ENCODE measurements at regions not wholly inside any gene's neighbourhood (a gene's known extent, or its start where the extent isn't known, plus 50 kb on each side); places are given as distances from the start of the nearest gene placed in this dataset.
"Not testable (repeated sequence)": the region's sequence is repeated elsewhere in the genome, so short reads cannot be mapped to it uniquely, and the experiment has no call there.

DNA sequence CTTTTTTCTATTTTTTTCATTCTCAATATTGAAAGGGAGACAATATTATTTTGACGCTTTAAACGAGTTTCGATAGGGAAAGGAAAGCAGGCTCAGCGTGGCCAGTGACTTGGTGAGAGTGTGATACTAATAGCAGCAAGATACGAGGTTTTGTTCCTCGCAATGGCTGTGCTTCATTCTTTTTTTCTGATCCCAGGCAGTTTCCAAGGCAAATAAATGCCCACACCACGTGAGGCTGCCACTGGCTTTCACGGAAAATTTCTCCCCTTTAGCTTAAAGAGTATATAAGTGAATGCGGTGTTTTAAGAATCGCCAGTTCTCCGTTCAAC lies 196.4 kb upstream of the ZNF184 start:
- Mint-ChIP-seq H3K4me3 (ENCODE audit: low read depth) (peak overlapping the region; percentile 40), H3K27ac (peak overlapping the region; percentile 6), H3K4me1 (ENCODE audit: low read depth) (peaks cover 11% of the 10 kb centered on the region), H3K9me3 (ENCODE audit: low read depth) (no peaks in the 10 kb centered on the region), H3K27me3 (peaks cover 84% of the 10 kb centered on the region), H3K36me3 (ENCODE audit: insufficient read depth) (no peaks in the 10 kb centered on the region)
- no peak for DNase-seq (ENCODE audit: low spot score, unreplicated experiment)
- TF ChIP-seq, protein P1, sequence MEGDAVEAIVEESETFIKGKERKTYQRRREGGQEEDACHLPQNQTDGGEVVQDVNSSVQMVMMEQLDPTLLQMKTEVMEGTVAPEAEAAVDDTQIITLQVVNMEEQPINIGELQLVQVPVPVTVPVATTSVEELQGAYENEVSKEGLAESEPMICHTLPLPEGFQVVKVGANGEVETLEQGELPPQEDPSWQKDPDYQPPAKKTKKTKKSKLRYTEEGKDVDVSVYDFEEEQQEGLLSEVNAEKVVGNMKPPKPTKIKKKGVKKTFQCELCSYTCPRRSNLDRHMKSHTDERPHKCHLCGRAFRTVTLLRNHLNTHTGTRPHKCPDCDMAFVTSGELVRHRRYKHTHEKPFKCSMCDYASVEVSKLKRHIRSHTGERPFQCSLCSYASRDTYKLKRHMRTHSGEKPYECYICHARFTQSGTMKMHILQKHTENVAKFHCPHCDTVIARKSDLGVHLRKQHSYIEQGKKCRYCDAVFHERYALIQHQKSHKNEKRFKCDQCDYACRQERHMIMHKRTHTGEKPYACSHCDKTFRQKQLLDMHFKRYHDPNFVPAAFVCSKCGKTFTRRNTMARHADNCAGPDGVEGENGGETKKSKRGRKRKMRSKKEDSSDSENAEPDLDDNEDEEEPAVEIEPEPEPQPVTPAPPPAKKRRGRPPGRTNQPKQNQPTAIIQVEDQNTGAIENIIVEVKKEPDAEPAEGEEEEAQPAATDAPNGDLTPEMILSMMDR (IDR thresholded peaks at IDR 0.05; ENCODE audit: unreplicated experiment): no peak

DNA sequence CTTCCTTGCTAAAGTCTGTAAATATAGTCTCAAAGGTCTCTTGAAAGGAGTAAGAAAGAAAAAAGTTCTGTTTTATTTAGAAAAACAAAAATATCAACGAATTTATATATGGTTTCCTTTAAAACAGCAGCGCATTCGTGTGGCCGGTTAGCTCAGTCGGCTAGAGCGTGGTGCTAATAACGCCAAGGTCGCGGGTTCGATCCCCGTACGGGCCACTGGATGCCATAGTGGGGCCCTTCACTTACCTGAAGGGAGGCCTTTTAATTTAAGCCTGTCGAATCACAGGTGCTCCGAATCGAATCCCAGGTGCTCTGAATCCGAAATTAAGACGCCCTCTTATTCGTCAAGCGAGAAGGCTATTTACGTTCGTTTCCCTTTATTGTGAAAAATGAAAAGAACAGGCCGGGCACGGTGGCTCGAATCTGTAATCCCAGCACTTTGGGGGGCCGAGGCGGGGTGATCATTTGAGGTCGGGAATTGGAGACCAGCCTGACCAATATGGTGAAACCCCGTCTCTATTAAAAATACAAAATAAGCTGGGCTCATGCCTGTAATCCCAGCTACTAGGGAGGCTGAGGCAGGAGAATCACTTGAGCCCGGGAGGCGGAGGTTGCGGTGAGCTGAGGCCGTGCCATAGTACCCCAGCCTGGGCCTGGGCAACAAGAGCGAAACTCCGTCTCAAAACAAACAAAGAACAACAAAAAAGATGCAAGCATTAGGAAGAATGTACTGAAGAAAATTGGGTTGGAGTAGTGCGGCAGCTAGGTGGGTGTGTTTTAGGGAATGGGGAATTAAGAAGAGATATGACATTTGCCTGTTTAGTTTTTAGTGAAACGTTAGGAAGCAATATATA lies 195.8 kb upstream of the ZNF184 start:
- Mint-ChIP-seq H3K9me3 (ENCODE audit: low read depth) (no peaks in the 10 kb centered on the region), H3K36me3 (ENCODE audit: insufficient read depth) (no peaks in the 10 kb centered on the region), H3K4me3 (ENCODE audit: low read depth) (peak overlapping the region; percentile 60), H3K27ac (peak overlapping the region; percentile 91), H3K4me1 (ENCODE audit: low read depth) (peaks cover 11% of the 10 kb centered on the region), H3K27me3 (peaks cover 78% of the 10 kb centered on the region)
- DNase-seq (ENCODE audit: low spot score, unreplicated experiment): no peak
- TF ChIP-seq, protein P1 (IDR thresholded peaks at IDR 0.05; ENCODE audit: unreplicated experiment): no peak

DNA sequence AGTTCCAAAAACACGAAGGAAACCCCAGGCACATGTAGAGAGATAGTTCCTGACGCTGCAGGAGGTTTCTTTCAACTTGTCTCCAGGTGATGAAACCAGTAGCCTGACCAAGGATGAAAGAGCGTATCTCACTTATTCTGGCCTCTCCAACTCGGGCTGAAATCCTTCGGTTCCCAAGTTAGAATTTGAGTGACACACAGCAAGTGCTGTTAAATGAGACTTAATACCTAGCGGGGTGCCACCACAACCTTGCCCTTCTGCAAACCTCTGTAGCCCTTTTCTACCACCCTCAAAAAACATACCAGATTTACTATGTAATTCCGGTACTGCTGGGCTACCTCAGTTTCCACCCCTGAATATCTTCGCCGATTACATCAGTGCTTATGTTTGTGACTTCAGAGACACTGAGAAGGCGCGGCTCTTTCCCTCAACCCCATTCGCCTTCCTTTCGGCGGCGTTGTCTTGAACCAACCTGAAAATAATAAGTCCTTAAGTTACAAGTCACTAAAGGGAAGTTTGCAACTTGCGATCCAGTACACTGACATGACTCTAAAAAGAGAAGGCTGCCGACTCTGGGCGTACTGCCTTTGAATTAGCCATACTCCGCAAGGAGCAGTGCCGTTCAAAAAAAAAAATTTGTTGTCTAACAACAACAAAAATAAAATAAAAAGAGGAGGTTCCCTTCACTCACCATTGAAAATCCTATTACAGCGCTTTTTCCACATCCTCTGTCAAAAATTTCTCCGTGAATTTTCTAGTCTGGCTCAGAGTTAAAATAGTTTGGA lies 194.9 kb upstream of the ZNF184 start:
- H3K27ac Mint-ChIP-seq: peak overlapping the region; percentile 91

DNA sequence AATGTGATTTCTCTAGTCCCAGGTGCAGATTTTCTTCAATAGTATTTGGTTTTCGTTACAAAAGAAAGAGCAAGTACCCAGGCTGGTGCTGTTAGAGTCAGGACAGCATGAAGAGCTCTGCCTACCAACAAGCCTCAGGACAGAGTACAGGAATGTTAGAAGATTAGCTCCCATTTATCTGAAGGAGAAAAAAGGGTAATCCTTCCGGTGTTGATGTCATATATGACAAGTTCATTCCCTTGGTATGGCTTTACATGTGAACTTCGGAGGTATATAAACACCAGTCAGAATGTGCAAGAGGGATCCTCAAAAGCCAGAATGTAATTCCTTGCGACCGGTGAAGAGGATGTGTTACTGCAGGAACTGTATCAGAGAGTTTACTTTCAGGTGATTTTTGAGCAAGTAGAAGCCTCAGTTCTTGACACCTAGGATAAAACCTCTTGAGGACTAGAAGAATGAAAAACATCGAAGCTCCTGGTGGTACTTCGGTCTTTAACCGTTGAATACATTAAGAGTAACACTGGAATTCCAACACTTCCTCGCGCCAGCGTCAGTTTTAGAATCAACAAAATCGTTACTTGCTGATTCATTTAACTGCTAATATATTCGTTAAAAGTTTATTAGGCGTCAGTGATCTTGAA lies 194.2 kb upstream of the ZNF184 start:
- TF ChIP-seq, protein P1 (IDR thresholded peaks at IDR 0.05; ENCODE audit: unreplicated experiment): no peak
- Mint-ChIP-seq H3K9me3 (ENCODE audit: low read depth) (no peaks in the 10 kb centered on the region), H3K27ac (no peak overlapping the region), H3K36me3 (ENCODE audit: insufficient read depth) (no peaks in the 10 kb centered on the region), H3K27me3 (peaks cover 70% of the 10 kb centered on the region), H3K4me1 (ENCODE audit: low read depth) (peaks cover 13% of the 10 kb centered on the region), H3K4me3 (ENCODE audit: low read depth) (peak overlapping the region; percentile 25)
- DNase-seq (ENCODE audit: low spot score, unreplicated experiment): no peak

More for the DNA sequence above, 194.9 kb upstream of the ZNF184 start:
- TF ChIP-seq, protein P1 (IDR thresholded peaks at IDR 0.05; ENCODE audit: unreplicated experiment): no peak
- Mint-ChIP-seq H3K4me1 (ENCODE audit: low read depth) (peaks cover 13% of the 10 kb centered on the region), H3K36me3 (ENCODE audit: insufficient read depth) (no peaks in the 10 kb centered on the region), H3K4me3 (ENCODE audit: low read depth) (peak overlapping the region; percentile 60), H3K9me3 (ENCODE audit: low read depth) (no peaks in the 10 kb centered on the region), H3K27me3 (peaks cover 76% of the 10 kb centered on the region)
- DNase-seq (ENCODE audit: low spot score, unreplicated experiment): no peak

DNA sequence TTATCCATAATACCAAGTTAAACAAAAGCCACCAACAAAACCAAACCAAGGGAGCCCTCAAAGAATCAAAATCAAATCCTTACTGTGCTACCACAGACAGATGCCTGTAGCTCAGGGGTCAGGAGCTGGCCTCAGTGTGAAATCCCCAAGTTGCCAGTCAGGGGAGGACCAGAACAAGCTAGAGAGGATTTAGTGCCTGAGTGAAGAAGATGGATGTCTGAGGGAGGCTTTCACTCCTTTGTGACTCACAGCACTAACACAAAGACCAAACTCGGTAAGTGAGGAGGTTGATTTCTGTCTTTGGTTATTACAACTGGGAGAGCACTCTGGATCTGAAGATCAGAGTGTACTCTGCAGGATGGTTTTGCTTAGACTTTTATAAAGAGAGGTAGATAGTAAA lies 189.9 kb upstream of the ZNF184 start:
- Mint-ChIP-seq H3K27ac (no peak overlapping the region), H3K9me3 (ENCODE audit: low read depth) (no peaks in the 10 kb centered on the region), H3K4me1 (ENCODE audit: low read depth) (peaks cover 3% of the 10 kb centered on the region), H3K4me3 (ENCODE audit: low read depth) (no peak overlapping the region), H3K27me3 (peaks cover 30% of the 10 kb centered on the region), H3K36me3 (ENCODE audit: insufficient read depth) (no peaks in the 10 kb centered on the region)
- no peak for DNase-seq (ENCODE audit: low spot score, unreplicated experiment)
- TF ChIP-seq, protein P1 (IDR thresholded peaks at IDR 0.05; ENCODE audit: unreplicated experiment): no peak

DNA sequence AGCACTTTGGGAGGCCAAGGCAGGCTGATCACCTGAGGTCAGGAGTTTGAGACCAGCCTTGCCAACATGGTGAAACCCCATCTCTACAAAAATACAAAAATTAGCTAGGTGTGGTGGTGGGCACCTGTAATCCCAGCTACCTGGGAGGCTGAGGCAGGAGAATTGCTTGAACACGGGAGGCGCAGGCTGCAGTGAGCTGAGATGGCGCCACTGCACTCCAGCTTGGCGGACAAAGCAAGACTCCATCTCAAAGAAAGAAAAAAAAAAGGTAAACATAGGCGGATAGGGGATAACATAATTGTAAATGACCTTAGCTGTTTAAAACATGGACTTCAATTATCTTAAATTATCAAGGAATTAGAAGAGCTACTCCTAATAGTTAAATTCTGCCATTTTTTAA lies 189.3 kb upstream of the ZNF184 start:
- DNase-seq (ENCODE audit: low spot score, unreplicated experiment); H3K9me3 Mint-ChIP-seq (ENCODE audit: low read depth); H3K4me3 Mint-ChIP-seq (ENCODE audit: low read depth); H3K36me3 Mint-ChIP-seq (ENCODE audit: insufficient read depth); H3K4me1 Mint-ChIP-seq (ENCODE audit: low read depth); H3K27ac Mint-ChIP-seq: not testable (repeated sequence)
- H3K27me3 Mint-ChIP-seq: peaks cover 25% of the 10 kb centered on the region

DNA sequence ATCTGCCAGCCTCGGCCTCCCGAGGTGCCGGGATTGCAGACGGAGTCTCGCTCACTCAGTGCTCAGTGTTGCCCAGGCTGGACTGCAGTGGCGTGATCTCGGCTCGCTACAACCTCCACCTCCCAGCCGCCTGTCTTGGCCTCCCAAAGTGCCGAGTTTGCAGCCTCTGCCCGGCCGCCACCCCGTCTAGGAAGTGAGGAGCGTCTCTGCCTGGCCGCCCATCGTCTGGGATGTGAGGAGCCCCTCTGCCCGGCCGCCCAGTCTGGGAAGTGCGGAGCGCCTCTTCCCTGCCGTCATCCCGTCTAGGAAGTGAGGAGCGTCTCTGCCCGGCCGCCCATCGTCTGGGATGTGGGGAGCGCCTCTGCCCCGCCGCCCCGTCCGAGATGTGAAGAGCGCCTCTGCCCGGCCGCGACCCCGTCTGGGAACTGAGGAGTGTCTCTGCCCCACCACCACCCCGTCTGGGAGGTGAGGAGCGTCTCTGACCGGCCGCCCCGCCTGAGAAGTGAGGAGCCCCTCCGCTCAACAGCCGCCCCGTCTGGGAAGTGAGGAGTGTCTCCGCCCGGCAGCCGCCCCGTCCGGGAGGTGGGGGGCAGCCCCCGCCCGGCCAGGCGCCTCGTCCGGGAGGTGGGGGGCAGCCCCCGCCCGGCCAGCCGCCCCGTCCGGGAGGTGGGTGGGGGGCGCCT lies 180.4 kb upstream of the ZNF184 start:
- not testable (repeated sequence) for H3K9me3 Mint-ChIP-seq (ENCODE audit: low read depth); DNase-seq (ENCODE audit: low spot score, unreplicated experiment); H3K4me1 Mint-ChIP-seq (ENCODE audit: low read depth); H3K36me3 Mint-ChIP-seq (ENCODE audit: insufficient read depth); H3K27me3 Mint-ChIP-seq; H3K4me3 Mint-ChIP-seq (ENCODE audit: low read depth); H3K27ac Mint-ChIP-seq

Data from progenitor cell of endocrine pancreas (in vitro differentiated cells).